Right lobe of liver (tissue), 6 donors: ENCODE measurements at regions not wholly inside any gene's neighbourhood (a gene's known extent, or its start where the extent isn't known, plus 50 kb on each side); places are given as distances from the start of the nearest gene placed in this dataset.

Experiments
- ATAC-seq, 4 donors: fragments of 200-7000 bp; cut with Tn5 transposase; one replicate each; pipeline ENCODE4 v1.9.1; 2020; ENCODE audit warnings: mild to moderate bottlenecking in 4 of 4, moderate library complexity in 4 of 4
- DNase-seq, 3 donors: peaks; one replicate each; pipeline ENCODE4 v3.0.0-alpha.2; 2020
- H3K27ac ChIP-seq, 3 donors: fragments of 200-600 bp; one replicate each; pipeline ENCODE4 v1.8.0; 2022
- H3K27me3 ChIP-seq, 2 donors: fragments of 200-600 bp; one replicate each; pipeline ENCODE4 v1.8.0; 2022
- H3K36me3 ChIP-seq, 4 donors: fragments of 200-600 bp; sonication (generic) in 1 of 4; one replicate each; pipeline versions ENCODE4 v1.5.1 to v1.8.0; 2017 to 2022; ENCODE audit warnings: control low read depth in 1 of 4
- H3K4me1 ChIP-seq, 4 donors: fragments of 200-600 bp; sonication (generic) in 1 of 4; one replicate each; pipeline versions ENCODE4 v1.5.1 to v1.8.0; 2017 to 2022; ENCODE audit warnings: control low read depth in 1 of 4
- H3K4me3 ChIP-seq, 3 donors: fragments of 200-600 bp; one replicate each; pipeline ENCODE4 v1.8.0; 2022
- H3K9me3 ChIP-seq, 4 donors: fragments of 200-600 bp; sonication (generic) in 1 of 4; one replicate each; pipeline versions ENCODE4 v1.5.1 to v1.8.0; 2017 to 2022; ENCODE audit warnings: control low read depth in 1 of 4
- CTCF ChIP-seq, 4 donors: fragments of 200-600 bp in 3 of 4; fragments of 450-650 bp in 1 of 4; IDR thresholded peaks; one replicate each; pipeline versions ENCODE4 v1.5.1 to v1.8.0; 2016 to 2022; ENCODE audit warnings: antibody characterized with exemption in 4 of 4, mild to moderate bottlenecking in 2 of 4
- POLR2A ChIP-seq: fragments of 450-650 bp; IDR thresholded peaks from one replicate; pipeline ENCODE4 v1.6.1; 2017; ENCODE audit warnings: antibody characterized with exemption, mild to moderate bottlenecking
- WGBS: methylation state at CpG from one replicate; pipeline ENCODE4 v1.1.6; 2018; ENCODE audit warnings: low coverage, low lambda C conversion rate; ENCODE audit not compliant: insufficient coverage; ENCODE audit errors: missing lambda C conversion rate; 5-methylcytosine and 5-hydroxymethylcytosine counted together
- intact Hi-C, 2 donors: fragments of 100-400 bp; cut with DNase I; formaldehyde crosslinking; loops; one replicate each; pipeline versions ENCODE4 v1.11.2 to v1.14.1; 2022
- donor health status: DM: no; HTN: yes; CAD: no.
- donor health status: DM: no; HTN: no; CAD: no.
- donor health status: DM: no; HTN: no; CAD: no.
- donor health status: DM: no; HTN: yes; CAD: no.
- donor health status: DM: no; HTN: yes; CAD: no.

DNA sequence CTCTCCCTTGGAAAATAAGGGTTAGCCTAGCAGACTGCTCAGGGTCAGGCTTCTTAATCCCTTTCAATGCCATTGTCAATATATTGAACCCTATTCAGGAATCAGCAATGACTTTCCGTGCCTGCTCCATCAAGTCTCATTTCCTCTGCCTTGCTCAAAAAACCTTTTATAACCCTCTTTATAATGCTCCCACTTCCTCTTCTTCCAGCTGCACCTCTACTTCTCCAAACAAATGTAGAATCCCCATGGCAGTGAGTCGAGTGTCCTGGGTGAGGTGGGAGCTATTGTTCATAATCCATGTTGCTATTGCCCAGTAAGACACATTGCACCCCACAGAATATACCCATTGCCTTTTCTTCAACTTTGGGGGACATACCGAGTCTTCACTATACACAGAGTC, 58.6 kb downstream of the OLIG1 start:
- Histone ChIP-seq H3K27me3 (peaks cover 0 to 3% of the 10 kb centered on the region in 2 donors), H3K4me3 (no peak overlapping the region), H3K27ac (no peak overlapping the region), H3K36me3 (no peaks in the 10 kb centered on the region), H3K9me3 (no peaks in the 10 kb centered on the region), H3K4me1 (no peaks in the 10 kb centered on the region)
- intact Hi-C loops: no loop called here
- WGBS: 12% methylated on average over 3 of the region's 3 CpGs
- ATAC-seq: no peak
- no peak for DNase-seq
- TF ChIP-seq POLR2A (no peak), CTCF (IDR thresholded peaks at IDR 0.05) (no peak)

DNA sequence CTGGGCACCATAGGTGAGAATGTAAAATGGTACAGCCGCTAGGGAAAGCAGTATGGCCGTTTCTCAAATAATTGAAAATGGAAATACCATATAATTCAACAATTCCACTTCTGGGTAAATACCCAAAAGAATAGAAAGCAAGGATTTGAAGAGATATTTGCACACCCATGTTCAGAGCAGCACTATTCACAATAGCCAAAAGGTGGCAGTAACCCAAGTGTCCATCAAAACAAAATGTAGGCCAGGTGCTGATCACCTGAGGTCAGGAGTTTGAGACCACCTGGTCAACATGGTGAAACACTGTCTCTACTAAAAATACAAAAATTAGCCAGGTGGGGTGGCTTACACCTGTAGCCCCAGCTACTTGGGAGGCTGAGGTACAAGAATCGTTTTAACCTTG, 62.1 kb downstream of the OLIG1 start:
- H3K27ac ChIP-seq: no peak overlapping the region
- peaks cover 0 to 3% of the 10 kb centered on the region in 2 donors for H3K27me3 ChIP-seq
- no peaks in the 10 kb centered on the region for H3K36me3 ChIP-seq
- TF ChIP-seq POLR2A (no peak), CTCF (IDR thresholded peaks at IDR 0.05) (peak; percentile 19 to 34 (median 28))
- no peaks in the 10 kb centered on the region for H3K9me3 ChIP-seq
- ATAC-seq (peak in 1 of 4 donors; percentile 32), DNase-seq (no peak)
- H3K4me3 ChIP-seq: no peak overlapping the region
- no peaks in the 10 kb centered on the region for H3K4me1 ChIP-seq
- intact Hi-C loops: no loop called here
- 66% methylated on average over 3 of the region's 3 CpGs for WGBS

DNA sequence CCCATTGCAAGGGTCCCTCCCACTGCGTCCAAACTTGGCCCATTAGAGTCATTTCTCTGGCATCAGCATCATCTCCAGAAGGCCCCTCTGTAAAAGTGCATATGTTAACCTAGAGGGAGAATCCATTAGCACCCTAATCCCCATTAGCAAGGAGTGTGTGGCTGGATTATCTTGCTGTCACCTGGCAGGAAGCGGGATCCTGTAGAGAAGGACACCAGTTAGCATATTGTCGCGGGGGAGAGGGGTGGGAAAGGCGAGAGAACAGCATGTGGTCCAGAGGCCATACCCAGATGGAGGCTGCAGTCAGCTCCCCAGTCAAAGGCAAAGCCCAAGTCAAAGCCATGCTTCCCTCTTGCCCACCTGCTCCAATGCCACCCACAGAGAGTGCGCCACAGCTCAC, 64.0 kb downstream of the OLIG1 start:
- TF ChIP-seq CTCF (IDR thresholded peaks at IDR 0.05) (no peak), POLR2A (no peak)
- no peaks in the 10 kb centered on the region for H3K36me3 ChIP-seq
- DNase-seq: no peak
- H3K4me3 ChIP-seq: no peak overlapping the region
- H3K27ac ChIP-seq: no peak overlapping the region
- no peaks in the 10 kb centered on the region for H3K4me1 ChIP-seq
- 21% methylated on average over 3 of the region's 6 CpGs for WGBS
- no peaks in the 10 kb centered on the region for H3K9me3 ChIP-seq
- ATAC-seq: no peak
- peaks cover 0 to 3% of the 10 kb centered on the region in 2 donors for H3K27me3 ChIP-seq
- intact Hi-C loops: no loop called here

DNA sequence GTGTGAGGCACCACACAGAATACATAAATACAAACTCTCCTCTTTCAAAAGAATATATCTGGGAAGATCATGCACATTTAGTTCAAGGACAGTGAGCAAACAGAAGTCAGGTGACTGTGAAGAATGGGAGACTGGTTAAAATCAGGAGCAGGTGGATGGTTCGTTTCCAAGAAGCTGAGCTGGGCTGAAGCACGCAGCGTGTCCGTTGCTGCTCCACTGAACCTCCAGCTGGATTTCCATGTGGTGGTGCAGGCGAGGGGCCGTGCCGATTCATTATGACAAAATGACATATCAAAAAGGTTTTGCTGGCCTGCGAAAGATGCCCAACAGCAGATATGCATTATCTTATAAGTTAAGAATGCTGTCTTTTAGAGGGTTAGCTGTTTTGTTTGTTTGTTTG, 66.0 kb downstream of the OLIG1 start:
- no peak for DNase-seq
- WGBS: 51% methylated on average over 5 of the region's 8 CpGs
- Histone ChIP-seq H3K4me3 (no peak overlapping the region), H3K9me3 (no peaks in the 10 kb centered on the region), H3K36me3 (no peaks in the 10 kb centered on the region), H3K27ac (no peak overlapping the region), H3K4me1 (no peaks in the 10 kb centered on the region), H3K27me3 (no peaks in the 10 kb centered on the region)
- ATAC-seq: no peak
- intact Hi-C loops: no loop called here
- no peak for TF ChIP-seq POLR2A
- TF ChIP-seq CTCF (IDR thresholded peaks at IDR 0.05): no peak

GRCh38 chr21:33136847-33137502, 67.0 kb downstream of the OLIG1 start:
- ATAC-seq (no peak), DNase-seq (no peak)
- TF ChIP-seq POLR2A (no peak), CTCF (IDR thresholded peaks at IDR 0.05) (no peak)
- no peak overlapping the region for H3K4me3 ChIP-seq
- no peaks in the 10 kb centered on the region for H3K36me3 ChIP-seq
- no peaks in the 10 kb centered on the region for H3K4me1 ChIP-seq
- WGBS: 67% methylated on average over 7 of the region's 7 CpGs
- no peaks in the 10 kb centered on the region for H3K9me3 ChIP-seq
- intact Hi-C loops: no loop called here
- H3K27me3 ChIP-seq: no peaks in the 10 kb centered on the region
- H3K27ac ChIP-seq: no peak overlapping the region
